HCT116 (cell line): ENCODE measurements at regions not wholly inside any gene's neighbourhood (a gene's known extent, or its start where the extent isn't known, plus 50 kb on each side); places are given as distances from the start of the nearest gene placed in this dataset.

ENCODE experiments used
- ATAC-seq: fragments of 200-7000 bp; cut with Tn5 transposase; 2 replicates; pipeline ENCODE4 v1.9.1; 2020; ENCODE audit warnings: mild to moderate bottlenecking, moderate library complexity
- BruUV-seq: library from RNA; stranded (reverse); fragments of 400-500 nt; replicated peaks from 2 replicates; lab custom pipeline; 2021; lab: Mats Ljungman, UMichigan
- CTCF ChIA-PET: fragments of 300-600 bp; sonication (Branson Sonifier 250); formaldehyde crosslinking; loops from one replicate; lab custom pipeline; 2021; ENCODE audit warnings: antibody characterized with exemption; lab: Charles Lee
- POLR2A ChIA-PET: fragments of 300-600, 350-600 bp; sonication (Branson Sonifier 250); formaldehyde crosslinking; loops from one replicate; lab custom pipeline; 2021; ENCODE audit warnings: antibody characterized with exemption; lab: Charles Lee
- RAD21 ChIA-PET, 2 experiments: fragments of 300-600 bp; sonication (Branson Sonifier 250); formaldehyde crosslinking; loops; one replicate each; lab custom pipeline; 2023; ENCODE audit warnings: low total read pairs in 2 of 2; ENCODE audit not compliant: uncharacterized antibody in 2 of 2, unreplicated experiment in 2 of 2, low non-redundant PET in 1 of 2; lab: Charles Lee
- DNase-seq: peaks from one replicate; pipeline ENCODE4 v3.0.0-alpha.2; 2010; ENCODE audit warnings: low read depth, low spot score
- H2AFZ ChIP-seq: fragments of 200-600 bp; shearing (Covaris generic), sonication (generic); 2 replicates; pipeline ENCODE4 v1.6.1; 2017; ENCODE audit warnings: low read depth, mixed run types, mixed read lengths, antibody characterized with exemption, low read length; ENCODE audit not compliant: poor library complexity, severe bottlenecking
- H3K27ac ChIP-seq: 2 replicates; pipeline ENCODE4 v1.5.1; 2012; ENCODE audit warnings: low read depth, low read length
- H3K27me3 ChIP-seq: fragments of 200-600 bp; sonication (generic); 2 replicates; pipeline ENCODE4 v1.6.1; 2016; ENCODE audit warnings: mixed run types, low read length, mixed read lengths; ENCODE audit not compliant: insufficient read depth
- H3K36me3 ChIP-seq, 2 experiments: fragments of 200-500 bp in 1 of 2; fragments of 200-600 bp in 1 of 2; sonication (Bioruptor generic) in 1 of 2; sonication (generic) in 1 of 2; 2 replicates each; pipeline versions ENCODE4 v1.5.1 to v1.6.1; 2014 to 2016; ENCODE audit warnings: low read length in 2 of 2, inconsistent platforms in 1 of 2, mixed read lengths in 1 of 2, mixed run types in 1 of 2; ENCODE audit not compliant: insufficient read depth in 2 of 2, control insufficient read depth in 1 of 2
- H3K4me1 ChIP-seq, 2 experiments: fragments of 200-600 bp in 1 of 2; sonication (generic) in 1 of 2; 2 replicates each; pipeline versions ENCODE4 v1.5.1 to v1.6.1; 2012 to 2017; ENCODE audit warnings: low read length in 2 of 2, inconsistent platforms in 1 of 2, mild to moderate bottlenecking in 1 of 2, mixed read lengths in 1 of 2, mixed run types in 1 of 2, moderate library complexity in 1 of 2; ENCODE audit not compliant: insufficient read depth in 2 of 2, control insufficient read depth in 1 of 2
- H3K4me2 ChIP-seq: fragments of 200-600 bp; sonication (generic); 2 replicates; pipeline ENCODE4 v1.6.1; 2017; ENCODE audit warnings: mixed run types, low read length, mixed read lengths
- H3K4me3 ChIP-seq, 2 experiments: fragments of 200-600 bp in 1 of 2; sonication (generic) in 1 of 2; replicated peaks in 1 of 2; 2 replicates each; pipeline ENCODE4 v1.5.1; 2011 to 2016; ENCODE audit warnings: low read length in 2 of 2, control low read depth in 1 of 2, low read depth in 1 of 2, mild to moderate bottlenecking in 1 of 2, mixed read lengths in 1 of 2, mixed run types in 1 of 2
- H3K79me2 ChIP-seq: fragments of 200-600 bp; sonication (generic); 2 replicates; pipeline ENCODE4 v1.6.1; 2017; ENCODE audit warnings: mild to moderate bottlenecking, mixed run types, low read length, moderate library complexity, mixed read lengths; ENCODE audit not compliant: insufficient read depth
- H3K9ac ChIP-seq: fragments of 200-600 bp; sonication (generic); 2 replicates; pipeline ENCODE4 v1.6.1; 2016; ENCODE audit warnings: low read length, mixed read lengths
- H3K9me2 ChIP-seq: fragments of 200-600 bp; sonication (generic), shearing (Covaris generic); 2 replicates; pipeline ENCODE4 v1.6.1; 2017; ENCODE audit warnings: mixed run types, mild to moderate bottlenecking, moderate library complexity; ENCODE audit not compliant: insufficient read depth
- H3K9me3 ChIP-seq, 2 experiments: fragments of 200-500 bp in 1 of 2; fragments of 200-600 bp in 1 of 2; sonication (Bioruptor generic) in 1 of 2; sonication (generic) in 1 of 2; 2 replicates each; pipeline ENCODE4 v1.6.1; 2014 to 2017; ENCODE audit warnings: low read length in 2 of 2, mixed read lengths in 2 of 2, inconsistent platforms in 1 of 2, low read depth in 1 of 2, mild to moderate bottlenecking in 1 of 2, mixed run types in 1 of 2, moderate library complexity in 1 of 2; ENCODE audit not compliant: control insufficient read depth in 1 of 2, insufficient read depth in 1 of 2
- H4K20me1 ChIP-seq: fragments of 200-600 bp; sonication (generic), shearing (Covaris generic); 2 replicates; pipeline ENCODE4 v1.6.1; 2017; ENCODE audit warnings: mixed run types, mild to moderate bottlenecking, moderate library complexity; ENCODE audit not compliant: insufficient read depth
- EZH2 ChIP-seq: fragments of 200-600 bp; sonication (generic); IDR thresholded peaks from 2 replicates; pipeline ENCODE4 v1.6.1; 2017; ENCODE audit warnings: antibody characterized with exemption, mixed run types
- SIN3A ChIP-seq: IDR thresholded peaks from 2 replicates; pipeline ENCODE4 v1.6.1; 2012; ENCODE audit warnings: low read depth
- SP1 ChIP-seq: IDR thresholded peaks from 2 replicates; pipeline ENCODE4 v1.6.1; 2012; ENCODE audit warnings: low read depth
- intact Hi-C: fragments of 100-400 bp; cut with micrococcal nuclease; formaldehyde crosslinking; loops from 2 replicates; pipeline ENCODE4 v1.10.0; 2022
- TF ChIP-seq, protein P1 (sequence below): IDR thresholded peaks from 2 replicates; pipeline ENCODE4 v1.6.1; 2012
- TF ChIP-seq, protein P2 (sequence below): IDR thresholded peaks from 2 replicates; pipeline ENCODE4 v1.6.1; 2011; ENCODE audit warnings: mild to moderate bottlenecking, low read length, moderate library complexity; ENCODE audit not compliant: insufficient replicate concordance; ENCODE audit errors: extremely low read depth

DNA sequence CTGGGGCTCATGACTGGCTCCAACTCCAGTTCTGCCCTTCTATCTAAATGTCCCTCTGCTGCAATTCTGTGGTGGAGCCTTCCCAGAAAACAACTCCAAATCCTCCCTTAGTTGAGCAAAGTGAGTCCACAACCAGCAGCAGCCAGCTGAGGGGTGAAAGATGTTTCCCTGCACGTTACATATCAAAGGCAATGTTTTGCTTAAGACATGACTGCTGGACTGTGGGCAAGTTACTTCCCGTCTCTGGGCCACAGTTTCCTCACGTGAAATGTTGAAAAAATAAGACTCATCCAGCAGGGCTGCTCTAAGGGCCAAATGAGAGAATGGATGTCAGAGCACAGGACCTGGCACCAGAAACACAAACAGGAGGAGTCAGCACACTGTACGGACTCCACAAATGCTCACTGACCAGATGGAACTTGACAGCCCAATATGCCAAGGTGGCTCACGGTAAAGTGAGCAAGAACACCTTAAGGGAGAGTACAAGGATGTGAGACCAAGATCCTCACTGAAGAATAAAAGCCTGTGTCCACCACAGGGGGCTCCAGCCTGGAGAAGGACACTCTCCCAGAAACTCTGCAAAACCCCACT, 138.4 kb upstream of the ABCA1 start:
- POLR2A ChIA-PET, result no interaction called here
- no peaks in the 10 kb centered on the region for H3K9me3 ChIP-seq
- intact Hi-C loops, result no loop called here

DNA sequence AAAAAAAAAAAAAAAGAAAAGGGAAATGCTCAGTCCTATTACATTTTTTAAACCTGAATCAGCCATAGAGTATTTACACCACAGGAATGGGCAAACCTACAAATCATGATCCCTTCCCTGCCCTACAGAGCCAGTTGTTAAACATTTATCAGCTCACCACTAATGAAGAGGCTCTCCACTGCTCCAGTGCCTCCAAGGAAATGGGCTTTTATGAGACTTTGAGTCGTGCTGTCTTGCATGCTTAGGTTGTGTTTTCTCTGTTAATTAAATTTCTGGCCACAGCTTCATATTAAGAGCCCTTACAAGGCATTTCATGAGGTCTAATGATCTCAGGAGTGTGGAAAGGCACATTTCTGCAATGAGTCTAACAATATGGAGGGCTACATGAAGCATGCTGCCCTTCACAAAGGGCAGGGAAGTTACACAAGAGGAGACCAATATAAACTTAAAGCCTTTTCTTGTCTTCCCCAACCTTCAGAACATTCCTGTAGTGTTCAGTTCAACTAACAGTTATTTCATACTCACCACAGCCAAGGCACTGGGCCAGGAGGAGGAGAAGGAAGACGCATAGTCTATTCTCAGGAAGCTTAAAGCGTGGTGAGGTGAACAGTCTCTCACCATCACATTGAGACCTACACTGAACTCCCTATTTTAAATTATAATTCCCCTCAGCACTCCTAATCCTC, 140.1 kb upstream of the ABCA1 start:
- DNase-seq (no peak), ATAC-seq (no peak)
- no peaks in the 10 kb centered on the region for H3K36me3 ChIP-seq
- peak overlapping the region; percentile 56 for H2AFZ ChIP-seq
- no peaks in the 10 kb centered on the region for H3K9me2 ChIP-seq
- TF ChIP-seq, protein P1, sequence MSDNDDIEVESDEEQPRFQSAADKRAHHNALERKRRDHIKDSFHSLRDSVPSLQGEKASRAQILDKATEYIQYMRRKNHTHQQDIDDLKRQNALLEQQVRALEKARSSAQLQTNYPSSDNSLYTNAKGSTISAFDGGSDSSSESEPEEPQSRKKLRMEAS, result no peak
- no peak overlapping the region for H3K27ac ChIP-seq
- no peaks in the 10 kb centered on the region for H3K79me2 ChIP-seq
- peak overlapping the region; percentile 45 for H3K4me2 ChIP-seq
- RAD21 ChIA-PET, result no interaction called here
- no peak overlapping the region for H3K9ac ChIP-seq
- no peaks in the 10 kb centered on the region for H4K20me1 ChIP-seq
- no peak overlapping the region for H3K4me3 ChIP-seq
- intact Hi-C loops, result no loop called here
- peaks cover 5 to 41% of the 10 kb centered on the region in 2 experiments for H3K4me1 ChIP-seq
- H3K9me3 ChIP-seq, result no peaks in the 10 kb centered on the region
- H3K27me3 ChIP-seq, result no peaks in the 10 kb centered on the region
- CTCF ChIA-PET, result no interaction called here
- no TSS peak for BruUV-seq
- POLR2A ChIA-PET, result no interaction called here

More for the DNA sequence above, 138.4 kb upstream of the ABCA1 start:
- DNase-seq (no peak), ATAC-seq (no peak)
- Histone ChIP-seq H3K79me2 (no peaks in the 10 kb centered on the region), H3K4me3 (no peak overlapping the region), H4K20me1 (no peaks in the 10 kb centered on the region), H3K27ac (no peak overlapping the region), H3K9me2 (no peaks in the 10 kb centered on the region), H3K9ac (no peak overlapping the region), H3K27me3 (no peaks in the 10 kb centered on the region), H3K4me1 (peaks cover 5 to 33% of the 10 kb centered on the region in 2 experiments)
- ChIA-PET RAD21 (no interaction called here), CTCF (no interaction called here)
- TF ChIP-seq, protein P2, sequence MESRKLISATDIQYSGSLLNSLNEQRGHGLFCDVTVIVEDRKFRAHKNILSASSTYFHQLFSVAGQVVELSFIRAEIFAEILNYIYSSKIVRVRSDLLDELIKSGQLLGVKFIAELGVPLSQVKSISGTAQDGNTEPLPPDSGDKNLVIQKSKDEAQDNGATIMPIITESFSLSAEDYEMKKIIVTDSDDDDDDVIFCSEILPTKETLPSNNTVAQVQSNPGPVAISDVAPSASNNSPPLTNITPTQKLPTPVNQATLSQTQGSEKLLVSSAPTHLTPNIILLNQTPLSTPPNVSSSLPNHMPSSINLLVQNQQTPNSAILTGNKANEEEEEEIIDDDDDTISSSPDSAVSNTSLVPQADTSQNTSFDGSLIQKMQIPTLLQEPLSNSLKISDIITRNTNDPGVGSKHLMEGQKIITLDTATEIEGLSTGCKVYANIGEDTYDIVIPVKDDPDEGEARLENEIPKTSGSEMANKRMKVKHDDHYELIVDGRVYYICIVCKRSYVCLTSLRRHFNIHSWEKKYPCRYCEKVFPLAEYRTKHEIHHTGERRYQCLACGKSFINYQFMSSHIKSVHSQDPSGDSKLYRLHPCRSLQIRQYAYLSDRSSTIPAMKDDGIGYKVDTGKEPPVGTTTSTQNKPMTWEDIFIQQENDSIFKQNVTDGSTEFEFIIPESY, result no peak
- no peak for TF ChIP-seq SIN3A
- no peak for TF ChIP-seq SP1
- TF ChIP-seq EZH2, result no peak
- TF ChIP-seq, all 23 proteins: peak for 0
- Histone ChIP-seq H3K4me2 (no peak overlapping the region), H2AFZ (no peak overlapping the region), H3K36me3 (no peaks in the 10 kb centered on the region)
- no TSS peak for BruUV-seq
